Lower leg skin (tissue), 3 donors: ENCODE measurements at regions not wholly inside any gene's neighbourhood (a gene's known extent, or its start where the extent isn't known, plus 50 kb on each side); places are given as distances from the start of the nearest gene placed in this dataset.

Source experiments
- POLR2A ChIP-seq, 2 donors: fragments of 450-650 bp; IDR thresholded peaks; one replicate each; pipeline ENCODE4 v1.6.1; 2016 to 2017; ENCODE audit warnings: antibody characterized with exemption in 2 of 2, mild to moderate bottlenecking in 1 of 2, moderate library complexity in 1 of 2
- TF ChIP-seq, protein P1 (sequence below), 3 donors: fragments of 450-650 bp; IDR thresholded peaks; one replicate each; pipeline ENCODE4 v1.5.1; 2016; ENCODE audit warnings: antibody characterized with exemption in 3 of 3, mild to moderate bottlenecking in 3 of 3, moderate library complexity in 2 of 3

DNA sequence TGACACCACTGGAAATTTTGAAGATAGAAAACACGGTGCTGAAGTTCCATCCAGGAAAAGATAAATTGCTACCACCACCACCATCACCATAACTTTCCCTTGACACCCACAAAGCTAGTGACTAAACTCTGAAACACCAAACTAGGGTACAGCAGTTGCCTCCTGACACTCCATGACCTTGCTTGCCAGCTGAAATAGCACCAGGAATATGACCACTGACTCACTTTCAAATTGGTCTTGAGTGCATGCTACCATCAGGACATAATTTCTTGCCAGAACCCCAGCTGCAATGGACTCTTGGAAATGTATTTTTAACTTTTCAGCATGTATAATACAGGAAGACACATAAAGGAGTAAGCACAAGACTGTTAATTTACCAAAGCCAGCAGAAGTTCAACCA lies 283.3 kb downstream of the CENPC start:
- TF ChIP-seq, protein P1, sequence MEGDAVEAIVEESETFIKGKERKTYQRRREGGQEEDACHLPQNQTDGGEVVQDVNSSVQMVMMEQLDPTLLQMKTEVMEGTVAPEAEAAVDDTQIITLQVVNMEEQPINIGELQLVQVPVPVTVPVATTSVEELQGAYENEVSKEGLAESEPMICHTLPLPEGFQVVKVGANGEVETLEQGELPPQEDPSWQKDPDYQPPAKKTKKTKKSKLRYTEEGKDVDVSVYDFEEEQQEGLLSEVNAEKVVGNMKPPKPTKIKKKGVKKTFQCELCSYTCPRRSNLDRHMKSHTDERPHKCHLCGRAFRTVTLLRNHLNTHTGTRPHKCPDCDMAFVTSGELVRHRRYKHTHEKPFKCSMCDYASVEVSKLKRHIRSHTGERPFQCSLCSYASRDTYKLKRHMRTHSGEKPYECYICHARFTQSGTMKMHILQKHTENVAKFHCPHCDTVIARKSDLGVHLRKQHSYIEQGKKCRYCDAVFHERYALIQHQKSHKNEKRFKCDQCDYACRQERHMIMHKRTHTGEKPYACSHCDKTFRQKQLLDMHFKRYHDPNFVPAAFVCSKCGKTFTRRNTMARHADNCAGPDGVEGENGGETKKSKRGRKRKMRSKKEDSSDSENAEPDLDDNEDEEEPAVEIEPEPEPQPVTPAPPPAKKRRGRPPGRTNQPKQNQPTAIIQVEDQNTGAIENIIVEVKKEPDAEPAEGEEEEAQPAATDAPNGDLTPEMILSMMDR (IDR thresholded peaks at IDR 0.05): no peak
- no peak for TF ChIP-seq POLR2A (IDR thresholded peaks at IDR 0.05)
